Upper lobe of left lung (tissue), 6 donors: ENCODE measurements at regions not wholly inside any gene's neighbourhood (a gene's known extent, or its start where the extent isn't known, plus 50 kb on each side); places are given as distances from the start of the nearest gene placed in this dataset.

Experiments used
- ATAC-seq, 2 donors: fragments of 200-7000 bp; cut with Tn5 transposase; one replicate each; pipeline ENCODE4 v1.9.1; 2022; ENCODE audit warnings: mild to moderate bottlenecking in 2 of 2, moderate library complexity in 2 of 2; ENCODE audit not compliant: low FRiP score in 2 of 2
- DNase-seq, 2 donors: peaks; one replicate each; pipeline ENCODE4 v3.0.0-alpha.2; 2019 to 2020
- H3K27ac ChIP-seq, 4 donors: fragments of 200-600 bp; sonication (generic); one replicate each; pipeline ENCODE4 v1.5.1; 2016 to 2019
- H3K27me3 ChIP-seq, 4 donors: fragments of 200-600 bp; sonication (generic); one replicate each; pipeline ENCODE4 v1.5.1; 2017 to 2019
- H3K36me3 ChIP-seq, 4 donors: fragments of 200-600 bp; sonication (generic); one replicate each; pipeline ENCODE4 v1.5.1; 2016 to 2019
- H3K4me1 ChIP-seq, 4 donors: fragments of 200-600 bp; sonication (generic); one replicate each; pipeline ENCODE4 v1.5.1; 2018 to 2019
- H3K4me3 ChIP-seq, 4 donors: fragments of 200-600 bp; sonication (generic); one replicate each; pipeline ENCODE4 v1.5.1; 2017 to 2019; ENCODE audit warnings: mild to moderate bottlenecking in 2 of 4, moderate library complexity in 1 of 4
- H3K9me3 ChIP-seq, 4 donors: fragments of 200-600 bp; sonication (generic); one replicate each; pipeline ENCODE4 v1.5.1; 2018 to 2019
- EP300 ChIP-seq, 4 donors: sonication (generic); formaldehyde crosslinking; IDR thresholded peaks; one replicate each; pipeline ENCODE4 v1.5.1; 2017; ENCODE audit warnings: antibody characterized with exemption in 4 of 4, control low read depth in 2 of 4
- POLR2A ChIP-seq, 4 donors: fragments of 450-650 bp; IDR thresholded peaks; one replicate each; pipeline ENCODE4 v1.5.1; 2016 to 2017; ENCODE audit warnings: antibody characterized with exemption in 4 of 4, mild to moderate bottlenecking in 2 of 4
- POLR2AphosphoS5 ChIP-seq, 2 donors: sonication (generic); formaldehyde crosslinking; IDR thresholded peaks; one replicate each; pipeline ENCODE4 v1.5.1; 2017; ENCODE audit warnings: antibody characterized with exemption in 2 of 2
- WGBS, 2 donors: methylation state at CpG; one replicate each; pipeline ENCODE4 v1.1.5; 2017 to 2018; 5-methylcytosine and 5-hydroxymethylcytosine counted together
- TF ChIP-seq, protein P1 (sequence below), 6 experiments: fragments of 450-650 bp in 4 of 6; fragments of 200-600 bp in 2 of 6; sonication (generic) in 2 of 6; IDR thresholded peaks; one replicate each; pipeline ENCODE4 v1.5.1; 2016 to 2019; ENCODE audit warnings: antibody characterized with exemption in 6 of 6
- donor health status: DM: no; HTN: no; CAD: no; lungs with moderate emphysema.
- donor health status: DM: no; HTN: yes; CAD: no; lungs with severe emphysema.

DNA sequence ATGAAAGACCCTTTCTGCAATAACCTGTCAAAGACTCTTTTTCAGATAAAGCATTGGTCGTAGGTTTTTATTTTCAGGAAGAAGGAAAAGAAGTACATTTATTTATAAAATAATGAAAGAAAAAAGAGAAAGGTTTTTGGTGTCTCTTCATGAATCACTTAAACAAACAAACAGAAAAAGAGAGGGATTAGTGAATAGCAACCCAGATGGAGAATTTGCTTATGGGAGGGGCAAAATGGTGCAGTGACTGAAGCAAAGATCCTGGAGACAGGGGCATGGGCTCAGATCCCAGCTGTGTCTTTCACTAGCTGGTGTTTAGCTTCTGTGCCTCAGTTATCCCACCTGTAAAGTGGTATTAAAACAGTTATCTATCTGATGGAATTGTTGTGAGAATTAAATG is 78.6 kb upstream of the PFN2 start:
- H3K27ac ChIP-seq = no peak overlapping the region
- ATAC-seq = no peak
- H3K9me3 ChIP-seq = no peaks in the 10 kb centered on the region
- WGBS, 2 donors = 70 to 83% methylated on average over 1 of the region's 1 CpG
- TF ChIP-seq EP300 (IDR thresholded peaks at IDR 0.05) (no peak), POLR2AphosphoS5 (IDR thresholded peaks at IDR 0.05) (no peak), POLR2A (IDR thresholded peaks at IDR 0.05) (no peak)
- TF ChIP-seq, protein P1, sequence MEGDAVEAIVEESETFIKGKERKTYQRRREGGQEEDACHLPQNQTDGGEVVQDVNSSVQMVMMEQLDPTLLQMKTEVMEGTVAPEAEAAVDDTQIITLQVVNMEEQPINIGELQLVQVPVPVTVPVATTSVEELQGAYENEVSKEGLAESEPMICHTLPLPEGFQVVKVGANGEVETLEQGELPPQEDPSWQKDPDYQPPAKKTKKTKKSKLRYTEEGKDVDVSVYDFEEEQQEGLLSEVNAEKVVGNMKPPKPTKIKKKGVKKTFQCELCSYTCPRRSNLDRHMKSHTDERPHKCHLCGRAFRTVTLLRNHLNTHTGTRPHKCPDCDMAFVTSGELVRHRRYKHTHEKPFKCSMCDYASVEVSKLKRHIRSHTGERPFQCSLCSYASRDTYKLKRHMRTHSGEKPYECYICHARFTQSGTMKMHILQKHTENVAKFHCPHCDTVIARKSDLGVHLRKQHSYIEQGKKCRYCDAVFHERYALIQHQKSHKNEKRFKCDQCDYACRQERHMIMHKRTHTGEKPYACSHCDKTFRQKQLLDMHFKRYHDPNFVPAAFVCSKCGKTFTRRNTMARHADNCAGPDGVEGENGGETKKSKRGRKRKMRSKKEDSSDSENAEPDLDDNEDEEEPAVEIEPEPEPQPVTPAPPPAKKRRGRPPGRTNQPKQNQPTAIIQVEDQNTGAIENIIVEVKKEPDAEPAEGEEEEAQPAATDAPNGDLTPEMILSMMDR (IDR thresholded peaks at IDR 0.05) = no peak
- no peaks in the 10 kb centered on the region for H3K27me3 ChIP-seq
- H3K4me1 ChIP-seq = no peaks in the 10 kb centered on the region
- DNase-seq = no peak
- H3K36me3 ChIP-seq = no peaks in the 10 kb centered on the region
- no peak overlapping the region for H3K4me3 ChIP-seq

DNA sequence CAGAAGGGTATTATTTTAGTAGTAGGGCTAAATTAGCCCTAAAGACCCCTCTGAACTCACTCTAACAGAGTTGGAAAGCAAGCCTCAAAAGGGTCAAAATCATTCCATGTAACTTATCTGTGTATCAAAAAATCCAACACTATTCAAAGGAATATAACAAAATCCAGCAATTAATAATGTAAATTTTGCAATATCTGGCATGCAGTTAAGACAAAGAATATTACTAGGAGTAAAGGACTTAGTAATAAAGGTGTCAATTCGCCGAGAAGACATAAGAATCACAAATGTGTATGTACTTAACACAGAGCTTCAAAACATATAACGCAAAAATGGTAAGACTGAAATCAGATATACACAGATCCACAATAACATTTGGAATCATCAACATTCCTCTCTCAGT is 71.2 kb upstream of the PFN2 start:
- no peak overlapping the region for H3K4me3 ChIP-seq
- peaks cover 8 to 18% (median 14%) of the 10 kb centered on the region in 4 donors for H3K9me3 ChIP-seq
- TF ChIP-seq EP300 (IDR thresholded peaks at IDR 0.05) (no peak), POLR2AphosphoS5 (IDR thresholded peaks at IDR 0.05) (no peak), POLR2A (IDR thresholded peaks at IDR 0.05) (no peak)
- TF ChIP-seq, protein P1 (IDR thresholded peaks at IDR 0.05) = no peak
- WGBS, 2 donors = 90 to 93% methylated on average over 3 of the region's 3 CpGs
- ATAC-seq (no peak), DNase-seq (no peak)
- no peaks in the 10 kb centered on the region for H3K4me1 ChIP-seq
- H3K27ac ChIP-seq = no peak overlapping the region
- no peaks in the 10 kb centered on the region for H3K36me3 ChIP-seq
- H3K27me3 ChIP-seq = no peaks in the 10 kb centered on the region

DNA sequence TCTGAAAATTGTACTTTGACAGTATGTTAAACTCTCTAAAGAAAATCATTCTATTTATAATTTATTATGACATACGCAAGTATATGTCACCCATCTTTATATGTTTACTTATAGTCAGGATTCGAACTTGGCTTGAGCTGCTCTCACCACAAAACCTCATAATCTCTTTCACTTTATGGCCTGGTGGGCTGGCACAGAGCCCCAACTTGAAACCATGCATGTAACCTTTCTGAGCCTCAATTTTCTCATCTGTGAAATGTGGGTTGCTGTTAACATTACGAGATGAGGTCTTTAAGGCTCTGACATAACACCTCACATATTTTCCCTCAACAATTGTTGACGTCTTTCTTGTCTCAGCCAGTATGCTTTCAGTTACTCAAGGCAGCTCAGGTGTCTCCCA is 69.4 kb upstream of the PFN2 start:
- Histone ChIP-seq H3K27me3 (no peaks in the 10 kb centered on the region), H3K36me3 (no peaks in the 10 kb centered on the region), H3K4me3 (no peak overlapping the region), H3K9me3 (peaks cover 8 to 18% (median 14%) of the 10 kb centered on the region in 4 donors), H3K27ac (no peak overlapping the region), H3K4me1 (no peaks in the 10 kb centered on the region)
- WGBS, 2 donors = 76 to 78% methylated on average over 4 of the region's 4 CpGs
- DNase-seq = no peak
- no peak for ATAC-seq
- TF ChIP-seq, protein P1 (IDR thresholded peaks at IDR 0.05) = no peak
- no peak for TF ChIP-seq EP300 (IDR thresholded peaks at IDR 0.05)

DNA sequence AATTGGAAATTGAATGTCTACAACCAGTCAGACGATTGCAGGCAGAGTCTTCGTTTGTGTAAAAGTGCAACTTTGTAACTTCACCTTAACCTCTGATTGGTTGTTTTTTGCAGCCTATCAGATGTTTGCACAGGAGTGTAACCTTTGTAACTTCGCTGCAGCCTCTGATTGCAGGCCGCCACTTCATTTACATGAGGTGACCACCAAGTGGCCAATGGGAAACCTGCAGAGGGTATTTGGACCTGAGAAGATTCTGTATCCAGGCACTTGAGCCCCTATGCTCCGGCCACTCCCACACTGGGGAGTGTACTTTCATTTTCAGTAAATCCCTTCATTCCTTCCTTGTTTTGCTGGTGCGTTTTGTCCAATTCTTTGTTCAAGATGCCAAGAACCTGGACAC is 68.1 kb upstream of the PFN2 start:
- Histone ChIP-seq H3K9me3 (peaks cover 8 to 18% (median 14%) of the 10 kb centered on the region in 4 donors), H3K27ac (no peak overlapping the region), H3K4me3 (no peak overlapping the region), H3K36me3 (no peaks in the 10 kb centered on the region), H3K27me3 (no peaks in the 10 kb centered on the region), H3K4me1 (no peaks in the 10 kb centered on the region)
- 89 to 95% methylated on average over 6 of the region's 6 CpGs for WGBS, 2 donors
- ATAC-seq (no peak), DNase-seq (no peak)
- TF ChIP-seq POLR2A (IDR thresholded peaks at IDR 0.05) (no peak), EP300 (IDR thresholded peaks at IDR 0.05) (no peak), POLR2AphosphoS5 (IDR thresholded peaks at IDR 0.05) (no peak)
- TF ChIP-seq, protein P1 (IDR thresholded peaks at IDR 0.05) = no peak

DNA sequence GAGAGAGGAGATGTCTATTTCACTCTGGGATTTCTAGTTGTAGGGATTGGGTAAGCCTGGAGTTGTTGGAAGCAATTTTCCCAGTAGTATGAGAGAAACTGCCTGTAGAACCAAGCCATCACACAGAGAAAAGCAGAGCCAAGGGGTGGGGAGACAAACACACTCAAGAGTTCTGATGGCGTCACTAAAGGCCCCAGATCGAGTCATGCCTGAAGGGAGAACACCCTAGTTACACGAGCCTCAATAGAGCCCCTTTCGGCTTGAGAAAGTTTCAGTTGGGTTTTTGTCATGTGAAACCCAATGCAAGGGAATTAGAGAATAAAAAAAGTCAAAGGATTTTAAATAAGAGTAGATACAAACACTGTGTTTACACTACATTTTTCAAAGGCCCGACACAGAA is 66.1 kb upstream of the PFN2 start:
- H3K4me3 ChIP-seq = no peak overlapping the region
- H3K4me1 ChIP-seq = no peaks in the 10 kb centered on the region
- DNase-seq = no peak
- 75 to 87% methylated on average over 5 of the region's 5 CpGs for WGBS, 2 donors
- H3K27ac ChIP-seq = no peak overlapping the region
- no peak for TF ChIP-seq POLR2AphosphoS5 (IDR thresholded peaks at IDR 0.05)
- TF ChIP-seq POLR2A (IDR thresholded peaks at IDR 0.05) = no peak
- no peak for TF ChIP-seq EP300 (IDR thresholded peaks at IDR 0.05)
- TF ChIP-seq, protein P1 (IDR thresholded peaks at IDR 0.05) = no peak
- ATAC-seq = no peak
- H3K9me3 ChIP-seq = peaks cover 2 to 12% (median 6%) of the 10 kb centered on the region in 4 donors
- no peaks in the 10 kb centered on the region for H3K36me3 ChIP-seq
- H3K27me3 ChIP-seq = no peaks in the 10 kb centered on the region
